Spleen (tissue), 11 donors: ENCODE measurements at regions not wholly inside any gene's neighbourhood (a gene's known extent, or its start where the extent isn't known, plus 50 kb on each side); places are given as distances from the start of the nearest gene placed in this dataset.

Experiments
- DNase-seq: peaks from one replicate; pipeline ENCODE4 v3.0.0-alpha.2; 2020
- H3K27ac ChIP-seq, 8 donors: fragments of 200-600 bp; sonication (generic) in 7 of 8; 1 replicate in 4 of 8; 2 replicates in 4 of 8; pipeline versions ENCODE4 v1.5.0 to v1.8.0; 2016 to 2021; ENCODE audit warnings: inconsistent platforms in 4 of 8, mild to moderate bottlenecking in 4 of 8, moderate library complexity in 1 of 8
- H3K27me3 ChIP-seq, 7 donors: fragments of 200-600 bp; sonication (generic) in 6 of 7; replicated peaks in 1 of 7; 1 replicate in 4 of 7; 2 replicates in 3 of 7; pipeline versions ENCODE4 v1.5.0 to v1.8.0; 2016 to 2021; ENCODE audit warnings: inconsistent platforms in 3 of 7, mild to moderate bottlenecking in 1 of 7
- H3K36me3 ChIP-seq, 6 donors: fragments of 200-600 bp; sonication (generic) in 5 of 6; 1 replicate in 4 of 6; 2 replicates in 2 of 6; pipeline versions ENCODE4 v1.5.0 to v1.8.0; 2016 to 2021; ENCODE audit warnings: inconsistent platforms in 2 of 6
- H3K4me1 ChIP-seq, 6 donors: fragments of 200-600 bp; sonication (generic) in 5 of 6; 1 replicate in 3 of 6; 2 replicates in 3 of 6; pipeline versions ENCODE4 v1.5.0 to v1.8.0; 2016 to 2021; ENCODE audit warnings: inconsistent platforms in 3 of 6
- H3K4me3 ChIP-seq, 8 donors: fragments of 200-600 bp; sonication (generic) in 7 of 8; 1 replicate in 4 of 8; 2 replicates in 4 of 8; pipeline versions ENCODE4 v1.5.0 to v1.8.0; 2016 to 2021; ENCODE audit warnings: inconsistent platforms in 4 of 8, mild to moderate bottlenecking in 4 of 8, moderate library complexity in 2 of 8
- H3K9me3 ChIP-seq, 8 donors: fragments of 200-600 bp; sonication (generic) in 7 of 8; 1 replicate in 4 of 8; 2 replicates in 4 of 8; pipeline versions ENCODE4 v1.5.0 to v1.8.0; 2016 to 2021; ENCODE audit warnings: inconsistent platforms in 4 of 8
- POLR2A ChIP-seq, 3 donors: fragments of 450-650 bp; IDR thresholded peaks; one replicate each; pipeline ENCODE4 v1.5.1; 2017; ENCODE audit warnings: antibody characterized with exemption in 3 of 3, mild to moderate bottlenecking in 1 of 3
- POLR2AphosphoS5 ChIP-seq, 3 donors: sonication (generic); formaldehyde crosslinking; IDR thresholded peaks; one replicate each; pipeline ENCODE4 v1.5.1; 2017; ENCODE audit warnings: antibody characterized with exemption in 3 of 3
- WGBS, 5 donors: extraction: QIAGEN DNeasy Blood & Tissue Kit in 3 of 5; methylation state at CpG; one replicate each; pipeline versions ENCODE4 v1.1.5 to v1.1.7; 2013 to 2018; 5-methylcytosine and 5-hydroxymethylcytosine counted together
- intact Hi-C: fragments of 100-400 bp; cut with DNase I; formaldehyde crosslinking; loops from one replicate; pipeline ENCODE4 v1.15.0; 2023; ENCODE audit warnings: low total_unique reads
- TF ChIP-seq, protein P1 (sequence below), 11 experiments: fragments of 200-600 bp in 7 of 11; fragments of 450-650 bp in 4 of 11; sonication (generic) in 4 of 11; IDR thresholded peaks in 8 of 11; conservative IDR thresholded peaks in 3 of 11; 1 replicate in 7 of 11; 2 replicates in 4 of 11; pipeline versions ENCODE4 v1.4.0 to v1.8.0; 2016 to 2021; ENCODE audit warnings: antibody characterized with exemption in 11 of 11, inconsistent platforms in 4 of 11, mild to moderate bottlenecking in 1 of 11
- donor health status: healthy with polysubstance abuse.
- donor health status: DM: no; HTN: no; CAD: no; lungs with moderate emphysema.
- donor health status: DM: no; HTN: no; CAD: no.
- donor health status: Bipolar disorder and iron deficiency.
- donor health status: healthy.
- donor health status: DM: no; HTN: no; CAD: no.
- donor health status: DM: yes; HTN: yes; CAD: no.

GRCh38 chrX:81857192-81857591, 655.3 kb downstream of the SH3BGRL start:
- intact Hi-C loops, result no loop called here
- Histone ChIP-seq H3K36me3 (no peaks in the 10 kb centered on the region), H3K27ac (no peak overlapping the region), H3K9me3 (peaks cover 0 to 16% (median 6%) of the 10 kb centered on the region in 8 donors), H3K4me3 (no peak overlapping the region), H3K27me3 (no peaks in the 10 kb centered on the region), H3K4me1 (no peaks in the 10 kb centered on the region)
- TF ChIP-seq, protein P1, sequence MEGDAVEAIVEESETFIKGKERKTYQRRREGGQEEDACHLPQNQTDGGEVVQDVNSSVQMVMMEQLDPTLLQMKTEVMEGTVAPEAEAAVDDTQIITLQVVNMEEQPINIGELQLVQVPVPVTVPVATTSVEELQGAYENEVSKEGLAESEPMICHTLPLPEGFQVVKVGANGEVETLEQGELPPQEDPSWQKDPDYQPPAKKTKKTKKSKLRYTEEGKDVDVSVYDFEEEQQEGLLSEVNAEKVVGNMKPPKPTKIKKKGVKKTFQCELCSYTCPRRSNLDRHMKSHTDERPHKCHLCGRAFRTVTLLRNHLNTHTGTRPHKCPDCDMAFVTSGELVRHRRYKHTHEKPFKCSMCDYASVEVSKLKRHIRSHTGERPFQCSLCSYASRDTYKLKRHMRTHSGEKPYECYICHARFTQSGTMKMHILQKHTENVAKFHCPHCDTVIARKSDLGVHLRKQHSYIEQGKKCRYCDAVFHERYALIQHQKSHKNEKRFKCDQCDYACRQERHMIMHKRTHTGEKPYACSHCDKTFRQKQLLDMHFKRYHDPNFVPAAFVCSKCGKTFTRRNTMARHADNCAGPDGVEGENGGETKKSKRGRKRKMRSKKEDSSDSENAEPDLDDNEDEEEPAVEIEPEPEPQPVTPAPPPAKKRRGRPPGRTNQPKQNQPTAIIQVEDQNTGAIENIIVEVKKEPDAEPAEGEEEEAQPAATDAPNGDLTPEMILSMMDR (IDR thresholded peaks at IDR 0.05 in 8 of 11, conservative IDR thresholded peaks at IDR 0.05 in 3 of 11), result no peak
- TF ChIP-seq POLR2A (IDR thresholded peaks at IDR 0.05) (no peak), POLR2AphosphoS5 (IDR thresholded peaks at IDR 0.05) (no peak)
- no peak for DNase-seq

- WGBS, 5 donors, result 60 to 94% (median 81%) methylated on average over 1 to 3 of the region's 3 CpGs; no CpG with 5 or more reads in 1 of the 5 donors
- TF ChIP-seq POLR2A (IDR thresholded peaks at IDR 0.05) (no peak), POLR2AphosphoS5 (IDR thresholded peaks at IDR 0.05) (no peak)
- TF ChIP-seq, protein P1 (IDR thresholded peaks at IDR 0.05 in 8 of 11, conservative IDR thresholded peaks at IDR 0.05 in 3 of 11), result no peak
- H3K27me3 ChIP-seq, result no peaks in the 10 kb centered on the region
- no peak overlapping the region for H3K27ac ChIP-seq
- intact Hi-C loops, result no loop called here
- no peak overlapping the region for H3K4me3 ChIP-seq
- H3K9me3 ChIP-seq, result peaks cover 0 to 50% (median 11%) of the 10 kb centered on the region in 8 donors
- no peaks in the 10 kb centered on the region for H3K36me3 ChIP-seq
- H3K4me1 ChIP-seq, result no peaks in the 10 kb centered on the region
- no peak for DNase-seq
Measured at GRCh38 chrX:81866873-81867272, 665.0 kb downstream of the SH3BGRL start.

DNA sequence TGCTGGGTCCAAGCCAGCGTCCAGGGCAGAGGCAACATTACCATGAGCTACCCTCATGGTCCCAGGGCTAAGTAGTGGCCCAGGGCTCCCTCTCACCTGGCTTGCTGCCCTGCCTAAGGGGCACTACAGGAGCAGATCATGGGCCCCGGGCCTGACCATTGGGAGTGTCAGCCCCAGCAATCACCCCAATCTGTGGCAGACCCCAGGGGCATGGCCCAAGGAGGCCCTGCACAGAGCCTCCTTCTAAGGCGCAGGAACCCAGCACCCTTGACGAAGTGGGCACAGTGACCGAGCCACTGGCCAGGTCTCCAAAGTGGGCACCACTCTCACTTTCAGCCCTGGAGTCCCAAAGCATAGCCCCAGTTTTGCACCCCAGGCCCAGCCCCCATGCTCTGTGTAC, 667.1 kb downstream of the SH3BGRL start:
- Histone ChIP-seq H3K27me3 (no peaks in the 10 kb centered on the region), H3K4me1 (no peaks in the 10 kb centered on the region), H3K9me3 (peaks cover 0 to 65% (median 15%) of the 10 kb centered on the region in 8 donors), H3K36me3 (no peaks in the 10 kb centered on the region), H3K4me3 (no peak overlapping the region), H3K27ac (no peak overlapping the region)
- intact Hi-C loops, result no loop called here
- 78 to 100% (median 82%) methylated on average over 3 to 5 of the region's 5 CpGs for WGBS, 5 donors
- TF ChIP-seq, protein P1 (IDR thresholded peaks at IDR 0.05 in 8 of 11, conservative IDR thresholded peaks at IDR 0.05 in 3 of 11), result no peak
- TF ChIP-seq POLR2AphosphoS5 (IDR thresholded peaks at IDR 0.05), result no peak
- TF ChIP-seq POLR2A (IDR thresholded peaks at IDR 0.05), result no peak
- DNase-seq, result no peak

- intact Hi-C loops, result no loop called here
Measured at GRCh38 chrX:81874807-81875206, 672.9 kb downstream of the SH3BGRL start.

More at GRCh38 chrX:81874807-81875206, 672.9 kb downstream of the SH3BGRL start:
- Histone ChIP-seq H3K27ac (no peak overlapping the region), H3K4me1 (no peaks in the 10 kb centered on the region), H3K27me3 (no peaks in the 10 kb centered on the region), H3K9me3 (peaks cover 0 to 42% (median 14%) of the 10 kb centered on the region in 8 donors), H3K4me3 (no peak overlapping the region), H3K36me3 (no peaks in the 10 kb centered on the region)
- 85 to 100% (median 89%) methylated on average over 3 of the region's 3 CpGs for WGBS, 5 donors
- DNase-seq, result no peak
- TF ChIP-seq, protein P1 (IDR thresholded peaks at IDR 0.05 in 8 of 11, conservative IDR thresholded peaks at IDR 0.05 in 3 of 11), result no peak
- TF ChIP-seq POLR2AphosphoS5 (IDR thresholded peaks at IDR 0.05) (no peak), POLR2A (IDR thresholded peaks at IDR 0.05) (no peak)
